OCI-LY1 (cell line): ENCODE measurements at regions not wholly inside any gene's neighbourhood (a gene's known extent, or its start where the extent isn't known, plus 50 kb on each side); places are given as distances from the start of the nearest gene placed in this dataset.

ENCODE experiments used
- H2AFZ ChIP-seq: fragments of 200-600 bp; sonication (generic), shearing (Covaris generic); 2 replicates; pipeline ENCODE4 v1.6.0; 2014; ENCODE audit warnings: antibody characterized with exemption, mild to moderate bottlenecking, low read length
- H3F3A ChIP-seq: fragments of 200-600 bp; sonication (generic), shearing (Covaris generic); 2 replicates; pipeline ENCODE4 v1.6.0; 2014; ENCODE audit warnings: mild to moderate bottlenecking, antibody characterized with exemption, low read length, moderate library complexity; ENCODE audit not compliant: insufficient read depth
- H3K27ac ChIP-seq: fragments of 200-600 bp; sonication (generic); 2 replicates; pipeline ENCODE4 v1.5.1; 2014; ENCODE audit warnings: low read length, mixed run types, mild to moderate bottlenecking, low read depth; ENCODE audit not compliant: poor library complexity, severe bottlenecking
- H3K27me3 ChIP-seq: fragments of 200-600 bp; sonication (generic); 2 replicates; pipeline ENCODE4 v1.6.0; 2014; ENCODE audit warnings: antibody characterized with exemption, mild to moderate bottlenecking, low read length, moderate library complexity; ENCODE audit not compliant: insufficient read depth
- H3K36me3 ChIP-seq: fragments of 200-600 bp; sonication (generic); 2 replicates; pipeline ENCODE4 v1.6.1; 2014; ENCODE audit warnings: mild to moderate bottlenecking, antibody characterized with exemption, low read length, moderate library complexity, mixed read lengths; ENCODE audit not compliant: insufficient read depth
- H3K4me1 ChIP-seq: fragments of 200-600 bp; sonication (generic); 2 replicates; pipeline ENCODE4 v1.5.1; 2014; ENCODE audit warnings: mild to moderate bottlenecking, low read length, moderate library complexity; ENCODE audit not compliant: insufficient read depth, severe bottlenecking
- H3K4me2 ChIP-seq: fragments of 200-600 bp; sonication (generic), shearing (Covaris generic); 2 replicates; pipeline ENCODE4 v1.6.1; 2014; ENCODE audit warnings: low read length
- H3K4me3 ChIP-seq: fragments of 200-600 bp; sonication (generic); 2 replicates; pipeline ENCODE4 v1.5.1; 2014; ENCODE audit warnings: low read length, low read depth, mild to moderate bottlenecking, mixed read lengths; ENCODE audit not compliant: poor library complexity, severe bottlenecking
- H3K79me2 ChIP-seq: fragments of 200-600 bp; shearing (Covaris generic); 2 replicates; pipeline ENCODE4 v1.6.1; 2016; ENCODE audit warnings: mixed run types, low read length, mixed read lengths; ENCODE audit not compliant: insufficient read depth
- H3K9ac ChIP-seq: fragments of 200-600 bp; sonication (generic), shearing (Covaris generic); 2 replicates; pipeline ENCODE4 v1.6.1; 2014; ENCODE audit warnings: mild to moderate bottlenecking, low read length, mixed read lengths
- H3K9me2 ChIP-seq: fragments of 200-600 bp; sonication (generic), shearing (Covaris generic); 2 replicates; pipeline ENCODE4 v1.6.1; 2014; ENCODE audit warnings: low read depth, mild to moderate bottlenecking, low read length, mixed read lengths
- H3K9me3 ChIP-seq: fragments of 200-600 bp; shearing (Covaris generic); 2 replicates; pipeline ENCODE4 v1.6.1; 2014; ENCODE audit warnings: low read length, mixed read lengths
- H4K20me1 ChIP-seq: fragments of 200-600 bp; sonication (generic), shearing (Covaris generic); 2 replicates; pipeline ENCODE4 v1.6.0; 2016; ENCODE audit warnings: mild to moderate bottlenecking, low read length; ENCODE audit not compliant: insufficient read depth
- CTCF ChIP-seq: fragments of 200-600 bp; sonication (generic), shearing (Covaris generic); IDR thresholded peaks from 2 replicates; pipeline ENCODE4 v1.5.1; 2017; ENCODE audit warnings: mild to moderate bottlenecking, antibody characterized with exemption, low read length, moderate library complexity, mixed read lengths
- EZH2 ChIP-seq: fragments of 200-600 bp; sonication (generic), shearing (Covaris generic); IDR thresholded peaks from 2 replicates; pipeline ENCODE4 v1.8.0; 2017; ENCODE audit warnings: borderline replicate concordance, mixed run types, mild to moderate bottlenecking, antibody characterized with exemption, low read length, moderate library complexity, mixed read lengths

- Histone ChIP-seq H3K4me1 (no peaks in the 10 kb centered on the region), H3K9ac (no peak overlapping the region), H3K27me3 (no peaks in the 10 kb centered on the region; the same call in 1 of the 2 replicates), H3F3A (no peaks in the 10 kb centered on the region), H3K27ac (no peak overlapping the region), H3K4me2 (no peak overlapping the region), H3K9me3 (no peaks in the 10 kb centered on the region; the same call in 1 of the 2 replicates), H3K9me2 (no peaks in the 10 kb centered on the region), H3K79me2 (no peaks in the 10 kb centered on the region), H3K36me3 (no peaks in the 10 kb centered on the region; the same call in 1 of the 2 replicates), H3K4me3 (no peak overlapping the region), H4K20me1 (no peaks in the 10 kb centered on the region), H2AFZ (no peak overlapping the region)
- TF ChIP-seq CTCF (no peak), EZH2 (no peak)
Measured at GRCh38 chr7:68706291-68706690, 892.0 kb upstream of the AUTS2 start.

- Histone ChIP-seq H3K9me2 (no peaks in the 10 kb centered on the region), H3K79me2 (no peaks in the 10 kb centered on the region), H3K27me3 (no peaks in the 10 kb centered on the region; the same call in 1 of the 2 replicates), H3K9ac (no peak overlapping the region), H3K36me3 (no peaks in the 10 kb centered on the region; the same call in 1 of the 2 replicates), H3K4me2 (no peak overlapping the region), H3K4me3 (no peak overlapping the region), H2AFZ (no peak overlapping the region), H4K20me1 (no peaks in the 10 kb centered on the region), H3K27ac (no peak overlapping the region), H3K9me3 (no peaks in the 10 kb centered on the region; the same call in 1 of the 2 replicates), H3K4me1 (no peaks in the 10 kb centered on the region), H3F3A (no peaks in the 10 kb centered on the region)
- no peak for TF ChIP-seq CTCF
- no peak for TF ChIP-seq EZH2
Measured at GRCh38 chr7:68707159-68707558, 891.1 kb upstream of the AUTS2 start.

- no peak for TF ChIP-seq CTCF
- TF ChIP-seq EZH2: no peak
- Histone ChIP-seq H3K9ac (no peak overlapping the region), H3K4me3 (no peak overlapping the region), H3K27me3 (no peaks in the 10 kb centered on the region; the same call in 1 of the 2 replicates), H3K4me2 (no peak overlapping the region), H4K20me1 (no peaks in the 10 kb centered on the region), H3K79me2 (no peaks in the 10 kb centered on the region), H3K9me3 (no peaks in the 10 kb centered on the region; the same call in 1 of the 2 replicates), H3K4me1 (peaks cover under 1% of the 10 kb centered on the region), H3K36me3 (no peaks in the 10 kb centered on the region; the same call in 1 of the 2 replicates), H3K27ac (no peak overlapping the region), H2AFZ (no peak overlapping the region), H3K9me2 (no peaks in the 10 kb centered on the region), H3F3A (no peaks in the 10 kb centered on the region)
Measured at GRCh38 chr7:68707958-68708357, 890.3 kb upstream of the AUTS2 start.
